ENCODE measurements at regions not wholly inside any gene's neighbourhood (a gene's known extent, or its start where the extent isn't known, plus 50 kb on each side); places are given as distances from the start of the nearest gene placed in this dataset.
"Not testable (repeated sequence)": the region's sequence is repeated elsewhere in the genome, so short reads cannot be mapped to it uniquely, and the experiment has no call there.

GRCh38 chr13:96925477-96925876 lies 68.8 kb downstream of the OXGR1 start:
- H3K36me3 ChIP-seq (ENCODE audit: control insufficient read depth, insufficient read depth, low read length), result no peaks in the 10 kb centered on the region
- TF ChIP-seq TCF7L2 (IDR thresholded peaks at IDR 0.05; ENCODE audit: low read depth, low read length) (no peak), POLR2AphosphoS5 (IDR thresholded peaks at IDR 0.05; ENCODE audit: low read depth, low read length) (no peak), SIN3A (IDR thresholded peaks at IDR 0.05; ENCODE audit: borderline replicate concordance, insufficient read depth, low read depth, low read length) (no peak)
- TF ChIP-seq, protein P1, sequence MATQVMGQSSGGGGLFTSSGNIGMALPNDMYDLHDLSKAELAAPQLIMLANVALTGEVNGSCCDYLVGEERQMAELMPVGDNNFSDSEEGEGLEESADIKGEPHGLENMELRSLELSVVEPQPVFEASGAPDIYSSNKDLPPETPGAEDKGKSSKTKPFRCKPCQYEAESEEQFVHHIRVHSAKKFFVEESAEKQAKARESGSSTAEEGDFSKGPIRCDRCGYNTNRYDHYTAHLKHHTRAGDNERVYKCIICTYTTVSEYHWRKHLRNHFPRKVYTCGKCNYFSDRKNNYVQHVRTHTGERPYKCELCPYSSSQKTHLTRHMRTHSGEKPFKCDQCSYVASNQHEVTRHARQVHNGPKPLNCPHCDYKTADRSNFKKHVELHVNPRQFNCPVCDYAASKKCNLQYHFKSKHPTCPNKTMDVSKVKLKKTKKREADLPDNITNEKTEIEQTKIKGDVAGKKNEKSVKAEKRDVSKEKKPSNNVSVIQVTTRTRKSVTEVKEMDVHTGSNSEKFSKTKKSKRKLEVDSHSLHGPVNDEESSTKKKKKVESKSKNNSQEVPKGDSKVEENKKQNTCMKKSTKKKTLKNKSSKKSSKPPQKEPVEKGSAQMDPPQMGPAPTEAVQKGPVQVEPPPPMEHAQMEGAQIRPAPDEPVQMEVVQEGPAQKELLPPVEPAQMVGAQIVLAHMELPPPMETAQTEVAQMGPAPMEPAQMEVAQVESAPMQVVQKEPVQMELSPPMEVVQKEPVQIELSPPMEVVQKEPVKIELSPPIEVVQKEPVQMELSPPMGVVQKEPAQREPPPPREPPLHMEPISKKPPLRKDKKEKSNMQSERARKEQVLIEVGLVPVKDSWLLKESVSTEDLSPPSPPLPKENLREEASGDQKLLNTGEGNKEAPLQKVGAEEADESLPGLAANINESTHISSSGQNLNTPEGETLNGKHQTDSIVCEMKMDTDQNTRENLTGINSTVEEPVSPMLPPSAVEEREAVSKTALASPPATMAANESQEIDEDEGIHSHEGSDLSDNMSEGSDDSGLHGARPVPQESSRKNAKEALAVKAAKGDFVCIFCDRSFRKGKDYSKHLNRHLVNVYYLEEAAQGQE (IDR thresholded peaks at IDR 0.05; ENCODE audit: insufficient read depth in 1 of 2, low read depth in 2 of 2, low read length in 1 of 2), result no peak
- TF ChIP-seq, protein P2, sequence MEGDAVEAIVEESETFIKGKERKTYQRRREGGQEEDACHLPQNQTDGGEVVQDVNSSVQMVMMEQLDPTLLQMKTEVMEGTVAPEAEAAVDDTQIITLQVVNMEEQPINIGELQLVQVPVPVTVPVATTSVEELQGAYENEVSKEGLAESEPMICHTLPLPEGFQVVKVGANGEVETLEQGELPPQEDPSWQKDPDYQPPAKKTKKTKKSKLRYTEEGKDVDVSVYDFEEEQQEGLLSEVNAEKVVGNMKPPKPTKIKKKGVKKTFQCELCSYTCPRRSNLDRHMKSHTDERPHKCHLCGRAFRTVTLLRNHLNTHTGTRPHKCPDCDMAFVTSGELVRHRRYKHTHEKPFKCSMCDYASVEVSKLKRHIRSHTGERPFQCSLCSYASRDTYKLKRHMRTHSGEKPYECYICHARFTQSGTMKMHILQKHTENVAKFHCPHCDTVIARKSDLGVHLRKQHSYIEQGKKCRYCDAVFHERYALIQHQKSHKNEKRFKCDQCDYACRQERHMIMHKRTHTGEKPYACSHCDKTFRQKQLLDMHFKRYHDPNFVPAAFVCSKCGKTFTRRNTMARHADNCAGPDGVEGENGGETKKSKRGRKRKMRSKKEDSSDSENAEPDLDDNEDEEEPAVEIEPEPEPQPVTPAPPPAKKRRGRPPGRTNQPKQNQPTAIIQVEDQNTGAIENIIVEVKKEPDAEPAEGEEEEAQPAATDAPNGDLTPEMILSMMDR (IDR thresholded peaks at IDR 0.05), result no peak
- ATAC-seq, result no peak
- H3K27ac ChIP-seq (ENCODE audit: low read length), result no peak overlapping the region
- intact Hi-C loops (cut with micrococcal nuclease; ENCODE audit: unreplicated experiment), result no loop called here
- in situ Hi-C loops (cut with HindIII; ENCODE audit: low pct_unique_long_range_greater_than_20kb, low sequenced_read_pairs), result no loop called here
- no peaks in the 10 kb centered on the region for H3K27me3 ChIP-seq (ENCODE audit: control insufficient read depth, insufficient read depth, low read length)
- no peak overlapping the region for H3K4me3 ChIP-seq (ENCODE audit: low read depth in 2 of 2, low read length in 2 of 2)
- no peaks in the 10 kb centered on the region for H3K4me1 ChIP-seq (ENCODE audit: control insufficient read depth, insufficient read depth, low read length)
- CTCF ChIA-PET, result no interaction called here
- H3K9me3 ChIP-seq (ENCODE audit: control insufficient read depth, insufficient read depth, low read depth, low read length), result no peaks in the 10 kb centered on the region
- POLR2A ChIA-PET, result no interaction called here
- no peak for DNase-seq (ENCODE audit: low read depth, low spot score)
- no TSS peak for BruUV-seq (replicated peaks)

DNA sequence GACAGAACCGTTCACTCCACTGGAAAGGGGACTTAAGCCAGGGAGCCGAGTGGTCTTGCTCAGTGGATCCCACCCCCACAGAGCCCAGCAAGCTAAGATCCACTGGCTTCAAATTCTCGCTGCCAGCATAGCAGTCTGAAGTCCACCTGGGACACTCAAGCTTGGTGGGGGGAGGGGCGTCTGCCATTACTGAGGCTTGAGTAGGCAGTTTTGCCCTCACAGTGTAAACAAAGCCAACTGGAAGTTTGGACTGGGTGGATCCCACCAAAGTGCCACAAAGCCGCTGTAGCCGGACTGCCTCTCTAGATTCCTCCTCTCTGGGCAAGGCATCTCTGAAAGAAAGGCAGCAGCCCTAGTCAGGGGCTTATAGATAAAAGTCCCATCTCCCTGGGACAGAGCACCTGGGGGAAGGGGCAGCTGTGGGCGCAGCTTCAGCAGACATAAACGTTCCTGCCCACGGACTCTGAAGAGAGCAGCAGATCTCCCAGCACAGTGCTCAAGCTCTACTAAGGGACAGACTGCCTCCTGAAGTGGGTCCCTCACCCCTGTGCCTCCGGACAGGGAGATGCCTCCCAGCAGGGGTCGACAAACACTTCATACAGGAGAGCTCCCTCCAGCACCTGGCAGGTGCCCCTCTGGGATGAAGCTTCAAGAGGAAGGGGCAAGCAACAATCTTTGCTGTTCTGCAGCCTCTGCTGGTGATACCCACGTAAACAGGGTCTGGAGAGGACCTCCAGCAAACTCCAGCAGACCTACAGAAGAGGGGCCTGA lies 75.2 kb downstream of the OXGR1 start:
- H3K4me3 ChIP-seq (ENCODE audit: low read depth in 2 of 2, low read length in 2 of 2); intact Hi-C loops (cut with micrococcal nuclease; ENCODE audit: unreplicated experiment); CTCF ChIA-PET; in situ Hi-C loops (cut with HindIII; ENCODE audit: low pct_unique_long_range_greater_than_20kb, low sequenced_read_pairs); POLR2A ChIA-PET; H3K4me1 ChIP-seq (ENCODE audit: control insufficient read depth, insufficient read depth, low read length); DNase-seq (ENCODE audit: low read depth, low spot score); H3K27me3 ChIP-seq (ENCODE audit: control insufficient read depth, insufficient read depth, low read length); H3K9me3 ChIP-seq (ENCODE audit: control insufficient read depth, insufficient read depth, low read depth, low read length); H3K36me3 ChIP-seq (ENCODE audit: control insufficient read depth, insufficient read depth, low read length); ATAC-seq; BruUV-seq (replicated peaks); H3K27ac ChIP-seq (ENCODE audit: low read length): not testable (repeated sequence)

DNA sequence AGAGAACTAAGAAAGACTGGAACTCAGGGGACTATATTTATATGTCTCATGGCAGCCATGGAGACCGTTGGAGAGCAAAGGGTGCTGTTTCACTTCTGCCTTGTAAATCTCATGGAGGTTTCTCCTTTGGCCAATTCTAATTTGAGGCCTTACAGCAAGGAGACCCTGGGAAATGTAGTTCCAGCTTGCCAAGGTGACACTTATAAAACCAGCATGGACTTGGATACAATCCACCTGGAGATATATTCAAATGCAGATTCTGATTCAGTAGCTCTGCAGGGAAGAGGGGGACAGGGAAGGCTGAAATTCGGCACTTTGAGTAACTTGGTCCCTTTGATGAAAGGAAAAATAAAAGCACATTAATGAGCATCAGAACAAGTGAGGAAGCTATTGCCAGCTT lies 90.0 kb downstream of the OXGR1 start:
- Histone ChIP-seq H3K27me3 (ENCODE audit: control insufficient read depth, insufficient read depth, low read length) (no peaks in the 10 kb centered on the region), H3K4me1 (ENCODE audit: control insufficient read depth, insufficient read depth, low read length) (no peaks in the 10 kb centered on the region), H3K4me3 (ENCODE audit: low read depth in 2 of 2, low read length in 2 of 2) (no peak overlapping the region), H3K36me3 (ENCODE audit: control insufficient read depth, insufficient read depth, low read length) (no peaks in the 10 kb centered on the region), H3K9me3 (ENCODE audit: control insufficient read depth, insufficient read depth, low read depth, low read length) (no peaks in the 10 kb centered on the region), H3K27ac (ENCODE audit: low read length) (no peak overlapping the region)
- POLR2A ChIA-PET, result no interaction called here
- TF ChIP-seq SIN3A (IDR thresholded peaks at IDR 0.05; ENCODE audit: borderline replicate concordance, insufficient read depth, low read depth, low read length) (no peak), TCF7L2 (IDR thresholded peaks at IDR 0.05; ENCODE audit: low read depth, low read length) (no peak), POLR2AphosphoS5 (IDR thresholded peaks at IDR 0.05; ENCODE audit: low read depth, low read length) (no peak)
- TF ChIP-seq, protein P1 (IDR thresholded peaks at IDR 0.05; ENCODE audit: insufficient read depth in 1 of 2, low read depth in 2 of 2, low read length in 1 of 2), result no peak
- TF ChIP-seq, protein P2 (IDR thresholded peaks at IDR 0.05), result no peak
- BruUV-seq (replicated peaks), result no TSS peak
- no peak for ATAC-seq
- no peak for DNase-seq (ENCODE audit: low read depth, low spot score)
- intact Hi-C loops (cut with micrococcal nuclease; ENCODE audit: unreplicated experiment) (no loop called here), in situ Hi-C loops (cut with HindIII; ENCODE audit: low pct_unique_long_range_greater_than_20kb, low sequenced_read_pairs) (no loop called here)
- CTCF ChIA-PET, result no interaction called here

All from Panc1 (cell line).